CD8-positive, alpha-beta memory T cell (primary cell): ENCODE measurements at regions not wholly inside any gene's neighbourhood (a gene's known extent, or its start where the extent isn't known, plus 50 kb on each side); places are given as distances from the start of the nearest gene placed in this dataset.

Experiments
- CTCF ChIA-PET: fragments of 350-600 bp; sonication (Branson Sonifier 250); formaldehyde crosslinking; loops from one replicate; lab custom pipeline; 2021; ENCODE audit warnings: antibody characterized with exemption; lab: Charles Lee
- POLR2A ChIA-PET: fragments of 350-600 bp; sonication (Branson Sonifier 250); formaldehyde crosslinking; loops from one replicate; lab custom pipeline; 2021; ENCODE audit warnings: antibody characterized with exemption; lab: Charles Lee
- DNase-seq, 5 donors: peaks; one replicate each; pipeline versions ENCODE4 v3.0.0 to v3.0.0-alpha.2; 2020 to 2022; ENCODE audit warnings: mixed read lengths in 1 of 5
- H3K27ac ChIP-seq: one replicate; pipeline ENCODE4 v1.7.0; 2013; ENCODE audit warnings: low read depth, mild to moderate bottlenecking, low read length, moderate library complexity
- H3K27me3 ChIP-seq: 2 replicates; pipeline ENCODE4 v1.7.0; 2013; ENCODE audit warnings: low read length, mild to moderate bottlenecking; ENCODE audit not compliant: insufficient read depth, poor library complexity, severe bottlenecking
- H3K36me3 ChIP-seq: 2 replicates; pipeline ENCODE4 v1.7.0; 2013; ENCODE audit warnings: mild to moderate bottlenecking, low read length, moderate library complexity; ENCODE audit not compliant: insufficient read depth
- H3K4me1 ChIP-seq: 2 replicates; pipeline ENCODE4 v1.7.0; 2013; ENCODE audit warnings: mild to moderate bottlenecking, low read length, moderate library complexity; ENCODE audit not compliant: insufficient read depth
- H3K4me3 ChIP-seq: 2 replicates; pipeline ENCODE4 v1.7.0; 2013; ENCODE audit warnings: mild to moderate bottlenecking, low read length
- H3K9me3 ChIP-seq: 2 replicates; pipeline ENCODE4 v1.7.0; 2013; ENCODE audit warnings: mild to moderate bottlenecking, low read length
- H3K27ac Mint-ChIP-seq, 8 donors: one replicate each; pipeline ENCODE4 v1.8.0; 2020 to 2021; ENCODE audit warnings: mixed read lengths in 8 of 8, mild to moderate bottlenecking in 6 of 8, inconsistent platforms in 3 of 8, moderate library complexity in 3 of 8
- H3K27me3 Mint-ChIP-seq, 2 donors: one replicate each; pipeline ENCODE4 v1.8.0; 2020 to 2021; ENCODE audit warnings: mixed read lengths in 2 of 2, mild to moderate bottlenecking in 1 of 2, moderate library complexity in 1 of 2
- H3K36me3 Mint-ChIP-seq, 3 donors: one replicate each; pipeline ENCODE4 v1.8.0; 2020 to 2021; ENCODE audit warnings: mixed read lengths in 3 of 3, inconsistent platforms in 1 of 3, mild to moderate bottlenecking in 1 of 3
- H3K4me1 Mint-ChIP-seq, 3 donors: one replicate each; pipeline ENCODE4 v1.8.0; 2020 to 2021; ENCODE audit warnings: mixed read lengths in 3 of 3, inconsistent platforms in 1 of 3, mild to moderate bottlenecking in 1 of 3
- H3K4me3 Mint-ChIP-seq, 7 donors: one replicate each; pipeline ENCODE4 v1.8.0; 2020 to 2021; ENCODE audit warnings: mixed read lengths in 7 of 7, mild to moderate bottlenecking in 6 of 7, moderate library complexity in 4 of 7, inconsistent platforms in 2 of 7
- H3K9me3 Mint-ChIP-seq, 5 donors: one replicate each; pipeline ENCODE4 v1.8.0; 2020 to 2022; ENCODE audit warnings: mixed read lengths in 5 of 5, mild to moderate bottlenecking in 3 of 5, moderate library complexity in 2 of 5, inconsistent platforms in 1 of 5

DNA sequence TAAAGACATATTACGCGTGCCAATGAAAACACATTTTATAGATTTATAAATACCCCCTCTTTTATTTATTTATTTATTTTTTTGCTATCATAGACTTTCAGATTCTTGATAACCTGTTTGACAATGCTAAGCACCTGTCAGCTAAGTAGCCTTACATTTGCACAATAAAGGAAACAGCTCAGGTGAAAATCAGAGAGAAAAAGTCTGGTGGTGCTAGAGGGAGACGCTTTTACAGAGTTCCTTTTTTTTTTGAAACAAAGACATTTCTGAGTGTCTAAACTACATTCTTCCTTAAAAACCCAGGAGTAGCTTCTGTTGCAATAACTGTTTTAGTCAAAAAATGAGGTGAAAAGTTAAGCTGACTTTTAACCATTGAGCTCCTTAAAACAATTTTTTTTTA is 1611.6 kb downstream of the NCAM2 start:
- Mint-ChIP-seq H3K9me3 (peaks cover 0 to 17% (median 9%) of the 10 kb centered on the region in 5 donors), H3K4me1 (no peaks in the 10 kb centered on the region), H3K4me3 (no peak overlapping the region), H3K27me3 (no peaks in the 10 kb centered on the region), H3K36me3 (no peaks in the 10 kb centered on the region), H3K27ac (no peak overlapping the region)
- no peaks in the 10 kb centered on the region for H3K9me3 ChIP-seq
- H3K4me1 ChIP-seq = no peaks in the 10 kb centered on the region
- CTCF ChIA-PET = no interaction called here
- no peaks in the 10 kb centered on the region for H3K36me3 ChIP-seq
- no peak overlapping the region for H3K27ac ChIP-seq
- no peak for DNase-seq
- H3K4me3 ChIP-seq = no peak overlapping the region
- POLR2A ChIA-PET = no interaction called here
- H3K27me3 ChIP-seq = no peaks in the 10 kb centered on the region

DNA sequence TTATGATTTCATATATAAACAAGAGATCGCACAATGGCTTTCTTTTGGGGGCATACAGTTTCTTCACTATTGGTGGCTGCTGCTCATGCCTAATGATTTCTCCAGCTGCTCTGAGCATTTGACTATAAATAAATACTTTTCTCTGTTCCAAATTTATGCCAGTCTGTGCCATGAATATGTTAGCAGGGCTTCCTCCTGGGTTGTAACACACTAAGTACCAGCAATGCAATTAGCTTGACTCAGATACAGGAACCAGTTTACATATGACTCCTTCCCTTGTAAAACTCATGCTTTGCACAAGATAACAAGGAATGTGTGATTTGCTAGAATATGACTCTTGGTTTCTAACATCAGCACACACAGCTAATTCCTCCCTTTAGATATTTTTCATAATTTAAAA is 1629.7 kb downstream of the NCAM2 start:
- no peak for DNase-seq
- Histone ChIP-seq H3K36me3 (no peaks in the 10 kb centered on the region), H3K27ac (no peak overlapping the region), H3K4me3 (no peak overlapping the region), H3K9me3 (no peaks in the 10 kb centered on the region), H3K27me3 (no peaks in the 10 kb centered on the region), H3K4me1 (no peaks in the 10 kb centered on the region)
- Mint-ChIP-seq H3K36me3 (no peaks in the 10 kb centered on the region), H3K4me3 (no peak overlapping the region), H3K27me3 (no peaks in the 10 kb centered on the region), H3K4me1 (no peaks in the 10 kb centered on the region), H3K9me3 (peaks cover 0 to 16% (median 3%) of the 10 kb centered on the region in 5 donors), H3K27ac (no peak overlapping the region)
- ChIA-PET POLR2A (no interaction called here), CTCF (no interaction called here)

GRCh38 chr21:22630953-22631465 is 1632.8 kb downstream of the NCAM2 start:
- POLR2A ChIA-PET = no interaction called here
- H3K27me3 Mint-ChIP-seq = no peaks in the 10 kb centered on the region
- Histone ChIP-seq H3K4me3 (no peak overlapping the region), H3K36me3 (no peaks in the 10 kb centered on the region), H3K9me3 (no peaks in the 10 kb centered on the region), H3K27ac (no peak overlapping the region), H3K4me1 (no peaks in the 10 kb centered on the region), H3K27me3 (no peaks in the 10 kb centered on the region)
- CTCF ChIA-PET = no interaction called here
- no peak for DNase-seq
- H3K36me3 Mint-ChIP-seq = no peaks in the 10 kb centered on the region
- H3K9me3 Mint-ChIP-seq = peaks cover 0 to 16% (median under 1%) of the 10 kb centered on the region in 5 donors
- H3K4me1 Mint-ChIP-seq = no peaks in the 10 kb centered on the region
- H3K4me3 Mint-ChIP-seq = no peak overlapping the region
- no peak overlapping the region for H3K27ac Mint-ChIP-seq

GRCh38 chr21:22632176-22632575 is 1634.0 kb downstream of the NCAM2 start:
- Histone ChIP-seq H3K27me3 (no peaks in the 10 kb centered on the region), H3K4me3 (no peak overlapping the region), H3K4me1 (no peaks in the 10 kb centered on the region), H3K36me3 (no peaks in the 10 kb centered on the region), H3K27ac (no peak overlapping the region), H3K9me3 (no peaks in the 10 kb centered on the region)
- no peaks in the 10 kb centered on the region for H3K4me1 Mint-ChIP-seq
- no peak for DNase-seq
- ChIA-PET CTCF (no interaction called here), POLR2A (no interaction called here)
- no peak overlapping the region for H3K4me3 Mint-ChIP-seq
- H3K9me3 Mint-ChIP-seq = peaks cover 0 to 19% (median 4%) of the 10 kb centered on the region in 5 donors
- H3K36me3 Mint-ChIP-seq = no peaks in the 10 kb centered on the region
- no peak overlapping the region for H3K27ac Mint-ChIP-seq
- H3K27me3 Mint-ChIP-seq = no peaks in the 10 kb centered on the region

DNA sequence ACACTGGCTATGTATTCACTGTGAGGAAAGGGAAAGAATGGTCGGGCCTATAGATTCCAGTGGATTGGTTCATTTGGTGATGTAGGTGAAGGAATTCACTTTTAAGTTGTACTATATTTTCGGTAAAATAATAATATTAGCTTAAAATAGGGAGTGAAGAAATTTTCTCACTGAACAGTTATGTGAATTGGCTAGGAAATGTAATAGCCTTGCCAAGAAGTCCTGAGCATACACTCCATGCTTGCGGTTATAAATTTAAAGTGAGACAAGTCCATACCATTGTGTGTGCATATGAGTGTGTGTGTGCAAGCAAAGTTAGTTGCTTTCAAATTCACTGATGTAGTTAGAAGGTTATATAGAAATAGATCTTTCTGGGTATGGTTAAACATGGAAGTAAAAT is 1651.0 kb downstream of the NCAM2 start:
- H3K36me3 Mint-ChIP-seq = no peaks in the 10 kb centered on the region

DNA sequence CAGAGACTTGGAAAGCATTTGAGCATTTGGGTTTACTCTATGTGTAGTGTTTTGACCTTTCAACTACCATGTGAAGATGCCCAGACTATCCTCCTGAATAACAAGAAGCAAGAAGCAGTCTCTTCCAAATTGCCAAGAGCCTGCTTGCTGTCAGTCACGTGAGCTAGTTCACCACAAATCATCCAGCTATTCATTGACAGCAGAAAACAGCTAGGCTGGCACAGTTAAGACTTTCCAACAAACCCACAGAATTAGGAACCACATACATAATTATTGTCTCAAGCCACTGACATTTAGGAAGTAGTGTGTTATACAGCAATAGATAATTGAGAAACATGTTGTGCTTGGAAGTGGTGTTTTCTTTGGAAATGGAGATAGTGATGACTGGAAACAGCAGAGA is 1652.0 kb downstream of the NCAM2 start:
- Mint-ChIP-seq H3K36me3 (no peaks in the 10 kb centered on the region), H3K27me3 (no peaks in the 10 kb centered on the region), H3K27ac (no peak overlapping the region), H3K4me1 (no peaks in the 10 kb centered on the region), H3K9me3 (peaks cover 0 to 27% (median 10%) of the 10 kb centered on the region in 5 donors), H3K4me3 (no peak overlapping the region)
- Histone ChIP-seq H3K9me3 (no peaks in the 10 kb centered on the region), H3K4me3 (no peak overlapping the region), H3K4me1 (no peaks in the 10 kb centered on the region), H3K36me3 (no peaks in the 10 kb centered on the region), H3K27me3 (no peaks in the 10 kb centered on the region), H3K27ac (no peak overlapping the region)
- no peak for DNase-seq
- CTCF ChIA-PET = no interaction called here
- POLR2A ChIA-PET = no interaction called here

More for the DNA sequence above, 1651.0 kb downstream of the NCAM2 start:
- Histone ChIP-seq H3K4me1 (no peaks in the 10 kb centered on the region), H3K4me3 (no peak overlapping the region), H3K36me3 (no peaks in the 10 kb centered on the region), H3K27ac (no peak overlapping the region), H3K27me3 (no peaks in the 10 kb centered on the region), H3K9me3 (no peaks in the 10 kb centered on the region)
- Mint-ChIP-seq H3K27me3 (no peaks in the 10 kb centered on the region), H3K4me1 (no peaks in the 10 kb centered on the region), H3K4me3 (no peak overlapping the region), H3K27ac (no peak overlapping the region), H3K9me3 (peaks cover 0 to 26% (median 9%) of the 10 kb centered on the region in 5 donors)
- DNase-seq = no peak
- ChIA-PET POLR2A (no interaction called here), CTCF (no interaction called here)

GRCh38 chr21:22657781-22658180 is 1659.6 kb downstream of the NCAM2 start:
- H3K27ac ChIP-seq = no peak overlapping the region
- no peak overlapping the region for H3K4me3 ChIP-seq
- H3K4me3 Mint-ChIP-seq = no peak overlapping the region
- DNase-seq = no peak
- ChIA-PET CTCF (no interaction called here), POLR2A (no interaction called here)
- H3K27me3 ChIP-seq = no peaks in the 10 kb centered on the region
- H3K27me3 Mint-ChIP-seq = no peaks in the 10 kb centered on the region
- no peaks in the 10 kb centered on the region for H3K9me3 ChIP-seq
- no peaks in the 10 kb centered on the region for H3K4me1 Mint-ChIP-seq
- no peaks in the 10 kb centered on the region for H3K36me3 Mint-ChIP-seq
- H3K27ac Mint-ChIP-seq = no peak overlapping the region
- H3K4me1 ChIP-seq = no peaks in the 10 kb centered on the region
- H3K9me3 Mint-ChIP-seq = peaks cover 0 to 25% (median 10%) of the 10 kb centered on the region in 5 donors
- no peaks in the 10 kb centered on the region for H3K36me3 ChIP-seq

GRCh38 chr21:22670148-22670547 is 1671.9 kb downstream of the NCAM2 start:
- no peak overlapping the region for H3K4me3 ChIP-seq
- H3K9me3 ChIP-seq = no peaks in the 10 kb centered on the region
- no peaks in the 10 kb centered on the region for H3K27me3 ChIP-seq
- peaks cover 2 to 22% (median 11%) of the 10 kb centered on the region in 5 donors for H3K9me3 Mint-ChIP-seq
- H3K4me1 ChIP-seq = no peaks in the 10 kb centered on the region
- DNase-seq = no peak
- H3K27ac ChIP-seq = no peak overlapping the region
- H3K27me3 Mint-ChIP-seq = no peaks in the 10 kb centered on the region
- no peaks in the 10 kb centered on the region for H3K36me3 ChIP-seq
- POLR2A ChIA-PET = no interaction called here
- no peak overlapping the region for H3K4me3 Mint-ChIP-seq
- no peaks in the 10 kb centered on the region for H3K4me1 Mint-ChIP-seq
- H3K36me3 Mint-ChIP-seq = no peaks in the 10 kb centered on the region
- H3K27ac Mint-ChIP-seq = no peak overlapping the region
- CTCF ChIA-PET = no interaction called here

- no peaks in the 10 kb centered on the region for H3K36me3 Mint-ChIP-seq
- POLR2A ChIA-PET = no interaction called here
- no peak overlapping the region for H3K4me3 Mint-ChIP-seq
Measured at GRCh38 chr21:22679207-22679606, 1681.0 kb downstream of the NCAM2 start.

More at GRCh38 chr21:22679207-22679606, 1681.0 kb downstream of the NCAM2 start:
- no peaks in the 10 kb centered on the region for H3K4me1 ChIP-seq
- H3K27ac Mint-ChIP-seq = no peak overlapping the region
- no peak for DNase-seq
- CTCF ChIA-PET = no interaction called here
- H3K27ac ChIP-seq = no peak overlapping the region
- H3K9me3 Mint-ChIP-seq = peaks cover 5 to 23% (median 10%) of the 10 kb centered on the region in 5 donors
- H3K4me3 ChIP-seq = no peak overlapping the region
- H3K27me3 ChIP-seq = no peaks in the 10 kb centered on the region
- H3K9me3 ChIP-seq = no peaks in the 10 kb centered on the region
- H3K4me1 Mint-ChIP-seq = no peaks in the 10 kb centered on the region
- H3K36me3 ChIP-seq = no peaks in the 10 kb centered on the region
- peaks cover 0 to 1% of the 10 kb centered on the region in 2 donors for H3K27me3 Mint-ChIP-seq
